IMR-90 (cell line): ENCODE measurements at regions not wholly inside any gene's neighbourhood (a gene's known extent, or its start where the extent isn't known, plus 50 kb on each side); places are given as distances from the start of the nearest gene placed in this dataset.

Source experiments
- ATAC-seq: fragments of 200-7000 bp; cut with Tn5 transposase; 2 replicates; pipeline ENCODE4 v1.9.1; 2020; ENCODE audit warnings: low read depth, mild to moderate bottlenecking, moderate library complexity
- BruUV-seq: library from RNA; stranded (reverse); fragments of 400-500 nt; replicated peaks from 2 replicates; lab custom pipeline; 2021; lab: Mats Ljungman, UMichigan
- CTCF ChIA-PET: fragments of 300-600 bp; formaldehyde crosslinking; extraction: SDS; loops from one replicate; lab custom pipeline; 2021; ENCODE audit warnings: antibody characterized with exemption; lab: Yijun Ruan, JAX
- POLR2A ChIA-PET: fragments of 300-600 bp; sonication (Branson Sonifier 250); formaldehyde crosslinking; loops from one replicate; lab custom pipeline; 2022; ENCODE audit warnings: antibody characterized with exemption; ENCODE audit not compliant: unreplicated experiment; lab: Charles Lee
- DNase-seq: peaks from one replicate; pipeline ENCODE4 v3.0.0; 2013
- H2AFZ ChIP-seq: replicated peaks from 2 replicates; pipeline ENCODE3; 2013; ENCODE audit warnings: low read length, mild to moderate bottlenecking; ENCODE audit not compliant: poor library complexity
- H2AK5ac ChIP-seq: 2 replicates; pipeline ENCODE4 v1.6.1; 2013; ENCODE audit warnings: low read depth, low read length, inconsistent platforms
- H2AK9ac ChIP-seq: replicated peaks from 2 replicates; pipeline ENCODE3; 2013; ENCODE audit warnings: mild to moderate bottlenecking, low read depth, low read length, moderate library complexity; ENCODE audit not compliant: poor library complexity
- H2BK120ac ChIP-seq: 2 replicates; pipeline ENCODE4 v1.6.1; 2013; ENCODE audit warnings: low read depth, low read length, inconsistent platforms
- H2BK15ac ChIP-seq: 3 replicates; pipeline ENCODE4 v1.6.1; 2013; ENCODE audit warnings: low read depth, low read length, inconsistent platforms
- H2BK20ac ChIP-seq: 2 replicates; pipeline ENCODE4 v1.6.1; 2013; ENCODE audit warnings: low read depth, mild to moderate bottlenecking, inconsistent platforms, low read length, moderate library complexity
- H2BK5ac ChIP-seq: 2 replicates; pipeline ENCODE4 v1.6.1; 2013; ENCODE audit warnings: mild to moderate bottlenecking, low read depth, low read length, inconsistent platforms; ENCODE audit not compliant: poor library complexity, severe bottlenecking
- H3K14ac ChIP-seq: replicated peaks from 2 replicates; pipeline ENCODE4 v1.6.1; 2013; ENCODE audit warnings: low read depth, low read length, inconsistent platforms
- H3K18ac ChIP-seq: 2 replicates; pipeline ENCODE4 v1.6.1; 2013; ENCODE audit warnings: low read depth, low read length, control low read depth
- H3K23ac ChIP-seq: 2 replicates; pipeline ENCODE4 v1.6.1; 2013; ENCODE audit warnings: low read depth, low read length, inconsistent platforms
- H3K27ac ChIP-seq: 2 replicates; pipeline ENCODE4 v1.5.1; 2013; ENCODE audit warnings: mild to moderate bottlenecking, control low read depth, low read length; ENCODE audit not compliant: insufficient read depth
- H3K27me3 ChIP-seq: 2 replicates; pipeline ENCODE4 v1.6.1; 2013; ENCODE audit warnings: low read length; ENCODE audit not compliant: control insufficient read depth, insufficient read depth
- H3K36me3 ChIP-seq: 2 replicates; pipeline ENCODE4 v1.6.1; 2013; ENCODE audit warnings: low read length, mixed read lengths; ENCODE audit not compliant: control insufficient read depth, insufficient read depth
- H3K4ac ChIP-seq: 2 replicates; pipeline ENCODE4 v1.6.1; 2013; ENCODE audit warnings: low read depth, low read length, inconsistent platforms
- H3K4me1 ChIP-seq: 2 replicates; pipeline ENCODE4 v1.6.1; 2013; ENCODE audit warnings: low read length, mixed read lengths; ENCODE audit not compliant: control insufficient read depth, insufficient read depth
- H3K4me2 ChIP-seq: 2 replicates; pipeline ENCODE4 v1.6.1; 2013; ENCODE audit warnings: low read depth, mild to moderate bottlenecking, control low read depth, low read length, moderate library complexity
- H3K4me3 ChIP-seq: 2 replicates; pipeline ENCODE4 v1.5.1; 2013; ENCODE audit warnings: low read depth, mild to moderate bottlenecking, control low read depth, low read length, moderate library complexity; ENCODE audit not compliant: insufficient read depth
- H3K56ac ChIP-seq: 2 replicates; pipeline ENCODE4 v1.6.1; 2013; ENCODE audit warnings: low read length, inconsistent platforms; ENCODE audit not compliant: insufficient read depth; ENCODE audit errors: extremely low read depth
- H3K79me1 ChIP-seq, 2 experiments: 2 replicates each; pipeline ENCODE4 v1.6.1; 2013; ENCODE audit warnings: low read length in 2 of 2, inconsistent platforms in 1 of 2, low read depth in 1 of 2
- H3K9ac ChIP-seq: 2 replicates; pipeline ENCODE4 v1.6.1; 2013; ENCODE audit warnings: low read depth, low read length, control low read depth
- H3K9me1 ChIP-seq: 2 replicates; pipeline ENCODE4 v1.6.1; 2013; ENCODE audit warnings: low read length, inconsistent platforms; ENCODE audit not compliant: insufficient read depth
- H3K9me3 ChIP-seq: 2 replicates; pipeline ENCODE4 v1.6.1; 2013; ENCODE audit warnings: low read length; ENCODE audit not compliant: control insufficient read depth, insufficient read depth
- H4K20me1 ChIP-seq: 2 replicates; pipeline ENCODE4 v1.6.1; 2013; ENCODE audit warnings: low read length, inconsistent platforms; ENCODE audit not compliant: insufficient read depth
- H4K5ac ChIP-seq: 2 replicates; pipeline ENCODE4 v1.6.1; 2013; ENCODE audit warnings: mild to moderate bottlenecking, low read depth, low read length, control low read depth
- H4K8ac ChIP-seq, 2 experiments: 2 replicates each; pipeline ENCODE4 v1.6.1; 2013; ENCODE audit warnings: low read depth in 2 of 2, low read length in 2 of 2, control low read depth in 1 of 2, inconsistent platforms in 1 of 2
- H4K91ac ChIP-seq: 2 replicates; pipeline ENCODE4 v1.6.1; 2013; ENCODE audit warnings: low read depth, low read length, inconsistent platforms; ENCODE audit not compliant: insufficient read depth
- MAFK ChIP-seq: IDR thresholded peaks from 2 replicates; pipeline ENCODE4 v1.6.1; 2012; ENCODE audit warnings: low read depth, low read length, improper control_type of control experiment
- WGBS, 2 experiments: methylation state at CpG; one replicate each; pipeline versions ENCODE4 v1.1.5 to v1.1.7; 2013; ENCODE audit warnings: missing lambda C conversion rate in 2 of 2; ENCODE audit not compliant: insufficient read length in 1 of 2; ENCODE audit errors: extremely low coverage in 2 of 2; 5-methylcytosine and 5-hydroxymethylcytosine counted together
- dilution Hi-C: fragments of 300-500 bp; cut with HindIII; formaldehyde crosslinking; loops from one replicate; pipeline ENCODE4 v1.14.3; 2018; ENCODE audit warnings: low sequenced_read_pairs; ENCODE audit not compliant: unreplicated experiment
- in situ Hi-C: fragments of 300-500 bp; cut with MboI; formaldehyde crosslinking; loops from 3 replicates; pipeline ENCODE4 v1.14.3; 2019; ENCODE audit warnings: low sequenced_read_pairs, inconsistent platforms, mixed read lengths
- intact Hi-C: fragments of 100-400 bp; cut with micrococcal nuclease; formaldehyde crosslinking; loops from 2 replicates; pipeline ENCODE4 v1.10.0; 2022
- TF ChIP-seq, protein P1 (sequence below): fragments of 150-350 bp; IDR thresholded peaks from 2 replicates; pipeline ENCODE4 v1.6.1; 2016; ENCODE audit warnings: low read depth, mild to moderate bottlenecking, low read length, moderate library complexity, borderline replicate concordance

DNA sequence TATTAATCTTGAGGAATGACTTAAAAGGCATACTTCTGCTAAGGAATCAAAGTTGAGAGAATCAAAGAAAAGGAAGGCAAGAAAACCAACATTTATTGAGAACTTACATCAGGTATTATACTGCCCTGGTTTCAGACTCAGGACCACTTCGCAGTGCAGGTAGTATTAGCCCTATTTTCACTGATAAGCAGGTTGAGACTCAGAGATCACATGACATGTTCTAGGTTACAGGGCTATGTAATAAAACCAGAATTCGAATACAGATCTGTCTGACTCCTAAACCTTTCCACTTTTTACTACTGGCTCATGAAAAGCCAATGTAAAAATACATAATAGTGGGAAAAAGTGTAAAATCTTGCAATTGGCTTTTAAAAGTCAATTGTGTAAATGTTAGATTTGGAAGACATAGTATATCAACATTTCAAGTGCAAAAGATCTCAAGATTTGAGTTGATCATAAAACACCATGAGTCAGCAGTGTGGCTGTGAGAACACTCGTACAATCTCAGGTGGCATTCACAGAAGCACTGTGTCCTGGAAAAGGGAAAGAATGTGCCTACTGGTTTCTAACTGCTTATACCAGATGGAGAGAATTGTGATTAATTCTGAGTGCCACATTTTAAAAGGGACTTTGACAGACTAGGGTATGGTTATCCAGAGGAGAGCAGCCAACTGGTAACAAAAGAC is 195.8 kb upstream of the MKLN1 start:
- H3K4me2 ChIP-seq: no peak overlapping the region
- H2BK120ac ChIP-seq: no peak overlapping the region
- no peaks in the 10 kb centered on the region; the same call in 1 of the 2 replicates for H3K27me3 ChIP-seq
- H2BK15ac ChIP-seq: no peak overlapping the region
- H3K18ac ChIP-seq: no peak overlapping the region
- H4K91ac ChIP-seq: no peak overlapping the region
- no peaks in the 10 kb centered on the region for H4K20me1 ChIP-seq
- H3K9me3 ChIP-seq: no peaks in the 10 kb centered on the region
- no peak for ATAC-seq
- no peak overlapping the region for H3K27ac ChIP-seq
- H3K4me3 ChIP-seq: no peak overlapping the region
- TF ChIP-seq, protein P1, sequence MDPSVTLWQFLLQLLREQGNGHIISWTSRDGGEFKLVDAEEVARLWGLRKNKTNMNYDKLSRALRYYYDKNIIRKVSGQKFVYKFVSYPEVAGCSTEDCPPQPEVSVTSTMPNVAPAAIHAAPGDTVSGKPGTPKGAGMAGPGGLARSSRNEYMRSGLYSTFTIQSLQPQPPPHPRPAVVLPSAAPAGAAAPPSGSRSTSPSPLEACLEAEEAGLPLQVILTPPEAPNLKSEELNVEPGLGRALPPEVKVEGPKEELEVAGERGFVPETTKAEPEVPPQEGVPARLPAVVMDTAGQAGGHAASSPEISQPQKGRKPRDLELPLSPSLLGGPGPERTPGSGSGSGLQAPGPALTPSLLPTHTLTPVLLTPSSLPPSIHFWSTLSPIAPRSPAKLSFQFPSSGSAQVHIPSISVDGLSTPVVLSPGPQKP: no peak
- TF ChIP-seq MAFK: peak; percentile 18; the same call in 1 of the 2 replicates
- no peak overlapping the region for H2BK5ac ChIP-seq
- H2AK9ac ChIP-seq: no peak overlapping the region
- WGBS, 2 experiments: no CpG with 5 or more reads among the region's 3 CpGs
- H3K56ac ChIP-seq: no peak overlapping the region
- H3K23ac ChIP-seq: no peak overlapping the region
- H4K8ac ChIP-seq: no peak overlapping the region
- H3K9me1 ChIP-seq: no peaks in the 10 kb centered on the region
- no peak overlapping the region for H3K14ac ChIP-seq
- dilution Hi-C loops: no loop called here
- no peak overlapping the region for H2AK5ac ChIP-seq
- no TSS peak for BruUV-seq
- no peak overlapping the region for H3K9ac ChIP-seq
- H2AFZ ChIP-seq: no peak overlapping the region
- in situ Hi-C loops: no loop called here
- ChIA-PET POLR2A (no interaction called here), CTCF (no interaction called here)
- H2BK20ac ChIP-seq: no peak overlapping the region
- DNase-seq: no peak
- peaks cover 2% of the 10 kb centered on the region; the same call in 1 of the 2 replicates for H3K4me1 ChIP-seq
- H3K79me1 ChIP-seq: no peaks in the 10 kb centered on the region
- H3K4ac ChIP-seq: no peak overlapping the region
- no peaks in the 10 kb centered on the region for H3K36me3 ChIP-seq
- intact Hi-C loops: no loop called here
- H4K5ac ChIP-seq: no peak overlapping the region
